ENCODE measurements at regions not wholly inside any gene's neighbourhood (a gene's known extent, or its start where the extent isn't known, plus 50 kb on each side); places are given as distances from the start of the nearest gene placed in this dataset.

GRCh38 chr14:85459361-85460000, 70.5 kb upstream of the FLRT2 start:
- TF ChIP-seq POLR2AphosphoS5 (IDR thresholded peaks at IDR 0.05; ENCODE audit: borderline replicate concordance, low read depth, low read length) (no peak), EZH2 (IDR thresholded peaks at IDR 0.05) (no peak)
